ENCODE measurements at regions not wholly inside any gene's neighbourhood (a gene's known extent, or its start where the extent isn't known, plus 50 kb on each side); places are given as distances from the start of the nearest gene placed in this dataset.

DNA sequence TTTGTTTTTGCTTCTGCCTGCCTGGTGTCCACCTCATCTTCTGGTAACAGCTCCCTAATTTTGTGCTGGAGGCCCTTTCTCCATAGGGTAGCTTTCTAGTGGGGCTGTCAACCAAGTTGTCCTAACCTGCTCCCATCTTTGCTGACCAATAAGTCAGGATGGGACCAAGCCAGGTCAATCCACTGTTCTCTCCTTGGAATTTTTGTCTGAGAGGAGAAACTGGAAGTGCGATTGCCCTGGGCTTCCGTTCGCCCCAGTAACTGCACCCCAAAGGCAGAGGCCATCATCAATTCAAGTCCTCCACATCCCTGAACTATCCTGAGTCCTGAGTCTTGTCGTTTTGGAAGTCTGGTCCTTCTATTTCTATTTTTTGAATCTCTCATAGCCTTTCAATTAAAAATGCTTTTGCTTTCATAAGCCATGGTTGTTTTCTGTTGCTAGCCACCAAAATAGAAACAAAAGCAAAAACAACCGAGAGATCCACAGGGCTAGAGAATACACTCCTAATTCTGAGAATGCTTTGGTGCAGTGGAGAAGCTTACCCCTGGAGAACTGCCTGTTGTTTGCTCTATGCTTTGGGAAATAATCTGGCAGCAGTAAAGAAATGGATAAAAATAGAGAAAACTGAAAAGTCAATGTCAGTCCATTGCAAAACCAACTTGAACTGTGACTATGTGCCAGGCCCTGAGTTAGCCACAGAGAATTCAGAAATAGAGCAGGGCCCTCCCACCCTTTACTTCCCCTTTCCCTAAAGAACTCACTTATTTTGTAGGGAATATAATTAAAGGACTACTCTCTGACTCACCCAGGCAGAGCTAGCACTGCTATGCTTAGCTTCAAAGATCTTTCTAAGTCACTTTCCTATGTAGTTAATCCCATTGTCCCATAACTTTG, 368.1 kb downstream of the CXCL12 start:
- no peaks in the 10 kb centered on the region for H3K4me1 ChIP-seq (ENCODE audit: insufficient read depth, low read length, poor library complexity, severe bottlenecking)
- H3K9me2 ChIP-seq (replicated peaks; ENCODE audit: low read depth, low read length): no peaks in the 10 kb centered on the region
- no peak overlapping the region for H3K4me3 ChIP-seq (ENCODE audit: low read length, poor library complexity, severe bottlenecking)
- TF ChIP-seq, protein P1, sequence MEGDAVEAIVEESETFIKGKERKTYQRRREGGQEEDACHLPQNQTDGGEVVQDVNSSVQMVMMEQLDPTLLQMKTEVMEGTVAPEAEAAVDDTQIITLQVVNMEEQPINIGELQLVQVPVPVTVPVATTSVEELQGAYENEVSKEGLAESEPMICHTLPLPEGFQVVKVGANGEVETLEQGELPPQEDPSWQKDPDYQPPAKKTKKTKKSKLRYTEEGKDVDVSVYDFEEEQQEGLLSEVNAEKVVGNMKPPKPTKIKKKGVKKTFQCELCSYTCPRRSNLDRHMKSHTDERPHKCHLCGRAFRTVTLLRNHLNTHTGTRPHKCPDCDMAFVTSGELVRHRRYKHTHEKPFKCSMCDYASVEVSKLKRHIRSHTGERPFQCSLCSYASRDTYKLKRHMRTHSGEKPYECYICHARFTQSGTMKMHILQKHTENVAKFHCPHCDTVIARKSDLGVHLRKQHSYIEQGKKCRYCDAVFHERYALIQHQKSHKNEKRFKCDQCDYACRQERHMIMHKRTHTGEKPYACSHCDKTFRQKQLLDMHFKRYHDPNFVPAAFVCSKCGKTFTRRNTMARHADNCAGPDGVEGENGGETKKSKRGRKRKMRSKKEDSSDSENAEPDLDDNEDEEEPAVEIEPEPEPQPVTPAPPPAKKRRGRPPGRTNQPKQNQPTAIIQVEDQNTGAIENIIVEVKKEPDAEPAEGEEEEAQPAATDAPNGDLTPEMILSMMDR (conservative IDR thresholded peaks at IDR 0.05; ENCODE audit: low read length): no peak
- no peak for TF ChIP-seq EZH2phosphoT487 (IDR thresholded peaks at IDR 0.05; ENCODE audit: borderline replicate concordance)
- H3K4me2 ChIP-seq (ENCODE audit: low read depth, low read length, poor library complexity, severe bottlenecking): no peak overlapping the region
- no peaks in the 10 kb centered on the region for H3K9me3 ChIP-seq (ENCODE audit: insufficient read depth, low read depth, low read length)
- no peak overlapping the region for H3K9ac ChIP-seq (ENCODE audit: low read depth, low read length, poor library complexity, severe bottlenecking)
- no peak overlapping the region for H2AFZ ChIP-seq (ENCODE audit: low read length)
- H3K79me2 ChIP-seq (ENCODE audit: insufficient read depth, low read length): no peaks in the 10 kb centered on the region
- H3F3A ChIP-seq (ENCODE audit: low read depth): no peaks in the 10 kb centered on the region
- no peaks in the 10 kb centered on the region for H3K27me3 ChIP-seq (ENCODE audit: insufficient read depth, low read length, poor library complexity, severe bottlenecking)
- no peaks in the 10 kb centered on the region for H3K36me3 ChIP-seq (ENCODE audit: insufficient read depth, low read length)
- no peaks in the 10 kb centered on the region for H4K20me1 ChIP-seq (ENCODE audit: insufficient read depth, low read length, poor library complexity, severe bottlenecking)

GRCh38 chr10:44015702-44016500, 367.2 kb upstream of the ZNF32 start:
- Histone ChIP-seq H3K9me2 (replicated peaks; ENCODE audit: low read depth, low read length) (no peaks in the 10 kb centered on the region), H3F3A (ENCODE audit: low read depth) (no peaks in the 10 kb centered on the region), H3K4me2 (ENCODE audit: low read depth, low read length, poor library complexity, severe bottlenecking) (no peak overlapping the region), H4K20me1 (ENCODE audit: insufficient read depth, low read length, poor library complexity, severe bottlenecking) (no peaks in the 10 kb centered on the region), H3K4me3 (ENCODE audit: low read length, poor library complexity, severe bottlenecking) (no peak overlapping the region), H2AFZ (ENCODE audit: low read length) (no peak overlapping the region), H3K36me3 (ENCODE audit: insufficient read depth, low read length) (no peaks in the 10 kb centered on the region), H3K27me3 (ENCODE audit: insufficient read depth, low read length, poor library complexity, severe bottlenecking) (no peaks in the 10 kb centered on the region), H3K4me1 (ENCODE audit: insufficient read depth, low read length, poor library complexity, severe bottlenecking) (peaks cover 4% of the 10 kb centered on the region), H3K9ac (ENCODE audit: low read depth, low read length, poor library complexity, severe bottlenecking) (no peak overlapping the region), H3K79me2 (ENCODE audit: insufficient read depth, low read length) (no peaks in the 10 kb centered on the region), H3K9me3 (ENCODE audit: insufficient read depth, low read depth, low read length) (no peaks in the 10 kb centered on the region)
- TF ChIP-seq EZH2phosphoT487 (IDR thresholded peaks at IDR 0.05; ENCODE audit: borderline replicate concordance): no peak
- TF ChIP-seq, protein P1 (conservative IDR thresholded peaks at IDR 0.05; ENCODE audit: low read length): no peak

DNA sequence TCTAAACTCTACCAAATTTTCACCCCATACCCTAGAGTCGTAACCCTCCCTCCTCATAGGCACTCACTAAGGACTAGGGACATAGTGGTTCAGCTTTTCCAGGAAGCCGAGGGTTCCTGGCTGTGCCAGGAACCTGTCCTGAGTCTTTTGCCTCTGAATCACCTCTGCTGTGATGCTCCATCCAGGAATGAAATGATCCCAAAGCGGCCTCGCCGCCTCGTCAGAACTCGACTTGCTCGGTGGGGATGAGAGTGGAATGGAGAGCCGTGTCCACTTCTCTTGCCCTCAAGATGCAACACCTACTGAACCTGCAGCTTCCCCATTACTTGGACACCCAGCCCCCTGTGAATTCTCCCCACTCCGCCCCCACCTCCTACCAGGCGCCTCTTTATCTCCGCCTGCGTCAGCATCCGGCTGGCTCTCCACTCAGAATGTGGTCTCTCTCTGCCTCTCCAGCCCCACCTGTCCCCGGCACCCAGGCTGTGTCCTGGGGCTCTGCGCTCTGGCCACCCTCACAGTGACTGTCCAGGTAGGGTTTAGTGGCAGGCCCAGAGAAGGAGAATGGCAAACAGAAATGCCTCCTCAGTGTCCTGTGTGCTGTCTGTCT, 366.1 kb upstream of the ZNF32 start:
- Histone ChIP-seq H3K27me3 (ENCODE audit: insufficient read depth, low read length, poor library complexity, severe bottlenecking) (no peaks in the 10 kb centered on the region), H2AFZ (ENCODE audit: low read length) (no peak overlapping the region), H3K4me2 (ENCODE audit: low read depth, low read length, poor library complexity, severe bottlenecking) (no peak overlapping the region), H3K36me3 (ENCODE audit: insufficient read depth, low read length) (no peaks in the 10 kb centered on the region), H3K79me2 (ENCODE audit: insufficient read depth, low read length) (no peaks in the 10 kb centered on the region), H3K4me3 (ENCODE audit: low read length, poor library complexity, severe bottlenecking) (no peak overlapping the region), H3K9me3 (ENCODE audit: insufficient read depth, low read depth, low read length) (no peaks in the 10 kb centered on the region), H4K20me1 (ENCODE audit: insufficient read depth, low read length, poor library complexity, severe bottlenecking) (no peaks in the 10 kb centered on the region), H3K9me2 (replicated peaks; ENCODE audit: low read depth, low read length) (no peaks in the 10 kb centered on the region), H3K4me1 (ENCODE audit: insufficient read depth, low read length, poor library complexity, severe bottlenecking) (peaks cover 6% of the 10 kb centered on the region), H3F3A (ENCODE audit: low read depth) (no peaks in the 10 kb centered on the region), H3K9ac (ENCODE audit: low read depth, low read length, poor library complexity, severe bottlenecking) (no peak overlapping the region)
- TF ChIP-seq, protein P1 (conservative IDR thresholded peaks at IDR 0.05; ENCODE audit: low read length): no peak
- no peak for TF ChIP-seq EZH2phosphoT487 (IDR thresholded peaks at IDR 0.05; ENCODE audit: borderline replicate concordance)
